ENCODE measurements at regions not wholly inside any gene's neighbourhood (a gene's known extent, or its start where the extent isn't known, plus 50 kb on each side); places are given as distances from the start of the nearest gene placed in this dataset.

- TF ChIP-seq, protein P1, sequence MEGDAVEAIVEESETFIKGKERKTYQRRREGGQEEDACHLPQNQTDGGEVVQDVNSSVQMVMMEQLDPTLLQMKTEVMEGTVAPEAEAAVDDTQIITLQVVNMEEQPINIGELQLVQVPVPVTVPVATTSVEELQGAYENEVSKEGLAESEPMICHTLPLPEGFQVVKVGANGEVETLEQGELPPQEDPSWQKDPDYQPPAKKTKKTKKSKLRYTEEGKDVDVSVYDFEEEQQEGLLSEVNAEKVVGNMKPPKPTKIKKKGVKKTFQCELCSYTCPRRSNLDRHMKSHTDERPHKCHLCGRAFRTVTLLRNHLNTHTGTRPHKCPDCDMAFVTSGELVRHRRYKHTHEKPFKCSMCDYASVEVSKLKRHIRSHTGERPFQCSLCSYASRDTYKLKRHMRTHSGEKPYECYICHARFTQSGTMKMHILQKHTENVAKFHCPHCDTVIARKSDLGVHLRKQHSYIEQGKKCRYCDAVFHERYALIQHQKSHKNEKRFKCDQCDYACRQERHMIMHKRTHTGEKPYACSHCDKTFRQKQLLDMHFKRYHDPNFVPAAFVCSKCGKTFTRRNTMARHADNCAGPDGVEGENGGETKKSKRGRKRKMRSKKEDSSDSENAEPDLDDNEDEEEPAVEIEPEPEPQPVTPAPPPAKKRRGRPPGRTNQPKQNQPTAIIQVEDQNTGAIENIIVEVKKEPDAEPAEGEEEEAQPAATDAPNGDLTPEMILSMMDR (IDR thresholded peaks at IDR 0.05; ENCODE audit: extremely low read depth, missing control alignments), result no peak
Measured at GRCh38 chr7:124482229-124482628, 283.4 kb downstream of the GPR37 start.

GRCh38 chr7:124480821-124481290, 284.7 kb downstream of the GPR37 start:
- DNase-seq (ENCODE audit: low spot score), result no peak
- TF ChIP-seq, protein P1 (IDR thresholded peaks at IDR 0.05; ENCODE audit: extremely low read depth, missing control alignments), result no peak

More at GRCh38 chr7:124482229-124482628, 283.4 kb downstream of the GPR37 start:
- no peak for DNase-seq (ENCODE audit: low spot score)

DNA sequence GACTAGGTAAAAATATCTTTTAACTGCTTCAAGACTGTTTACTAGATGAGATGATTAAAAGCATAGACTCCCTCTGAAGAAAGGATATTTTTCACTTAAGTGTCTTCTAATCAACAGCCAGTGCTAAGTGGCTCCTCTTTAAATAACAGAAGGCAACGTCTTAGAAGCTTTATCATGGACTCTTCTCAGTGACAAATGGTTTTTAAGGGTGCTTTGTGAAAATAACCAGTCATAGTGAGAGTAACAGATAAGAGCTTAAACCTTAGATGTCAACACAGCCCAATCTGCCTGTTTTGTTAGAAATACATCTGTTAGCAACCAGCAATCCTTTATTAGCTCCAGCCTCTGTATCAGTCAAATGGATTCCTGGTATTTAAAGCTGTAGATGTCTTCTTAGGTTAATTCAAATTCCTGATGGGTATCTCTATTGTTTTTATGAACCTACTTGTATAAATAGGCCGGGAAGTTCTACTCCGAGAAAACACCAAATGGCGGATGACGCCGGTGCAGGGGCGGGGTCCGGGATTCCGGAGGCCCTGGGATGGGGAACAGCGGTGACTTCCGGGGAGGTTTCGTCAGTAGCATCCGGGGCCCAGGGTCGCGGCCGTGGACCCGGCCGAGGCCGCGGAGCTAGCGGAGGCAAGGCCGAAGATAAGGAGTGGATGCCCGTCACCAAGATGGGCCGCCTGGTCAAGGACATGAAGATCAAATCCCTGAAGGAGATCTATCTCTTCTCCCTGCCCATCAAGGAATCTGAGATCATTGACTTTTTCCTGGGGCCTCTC, 285.4 kb downstream of the GPR37 start:
- TF ChIP-seq, protein P1 (IDR thresholded peaks at IDR 0.05; ENCODE audit: extremely low read depth, missing control alignments), result no peak
- no peak for DNase-seq (ENCODE audit: low spot score)

DNA sequence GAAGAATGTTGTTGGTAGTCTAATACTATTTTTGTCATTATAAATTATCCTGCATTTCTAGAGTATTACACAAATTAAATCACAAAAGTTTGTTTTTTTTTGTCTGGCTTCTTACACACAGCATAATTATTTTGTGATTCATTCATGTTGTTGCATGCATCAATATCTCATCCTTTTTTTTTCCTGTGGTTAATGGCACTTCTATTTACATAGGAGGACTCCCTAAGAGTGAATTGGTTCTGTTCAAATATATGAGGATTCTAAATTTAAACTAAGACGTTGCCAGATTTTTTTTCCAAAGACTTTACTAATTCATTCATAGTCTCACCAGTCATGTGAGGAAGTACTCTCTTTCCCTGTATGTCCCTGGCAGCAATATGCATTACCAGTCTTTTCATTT, 303.3 kb downstream of the GPR37 start:
- TF ChIP-seq, protein P1 (IDR thresholded peaks at IDR 0.05; ENCODE audit: extremely low read depth, missing control alignments), result no peak
- no peak for DNase-seq (ENCODE audit: low spot score)

DNA sequence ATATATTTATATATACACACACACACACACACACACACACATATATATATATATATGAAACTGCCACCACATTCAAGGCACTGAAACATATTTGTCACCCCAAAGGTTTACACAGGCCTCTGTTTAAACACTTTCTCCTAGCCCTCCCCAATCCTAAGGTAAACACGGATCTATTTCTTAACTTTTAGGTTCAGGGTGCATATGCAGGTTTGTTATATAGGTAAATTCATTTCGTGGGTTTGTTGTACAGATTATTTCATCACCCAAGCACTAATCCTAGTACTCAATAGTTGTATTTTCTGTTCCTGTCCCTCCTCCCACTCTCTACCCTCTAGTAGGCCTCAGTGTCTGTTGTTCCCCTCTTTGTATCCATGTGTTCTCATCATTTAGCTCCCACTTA, 305.0 kb downstream of the GPR37 start:
- no peak for DNase-seq (ENCODE audit: low spot score)
- TF ChIP-seq, protein P1 (IDR thresholded peaks at IDR 0.05; ENCODE audit: extremely low read depth, missing control alignments), result no peak

- TF ChIP-seq, protein P1 (IDR thresholded peaks at IDR 0.05; ENCODE audit: extremely low read depth, missing control alignments), result no peak
- no peak for DNase-seq (ENCODE audit: low spot score)
Measured at GRCh38 chr7:124460056-124460450, 305.5 kb downstream of the GPR37 start.

DNA sequence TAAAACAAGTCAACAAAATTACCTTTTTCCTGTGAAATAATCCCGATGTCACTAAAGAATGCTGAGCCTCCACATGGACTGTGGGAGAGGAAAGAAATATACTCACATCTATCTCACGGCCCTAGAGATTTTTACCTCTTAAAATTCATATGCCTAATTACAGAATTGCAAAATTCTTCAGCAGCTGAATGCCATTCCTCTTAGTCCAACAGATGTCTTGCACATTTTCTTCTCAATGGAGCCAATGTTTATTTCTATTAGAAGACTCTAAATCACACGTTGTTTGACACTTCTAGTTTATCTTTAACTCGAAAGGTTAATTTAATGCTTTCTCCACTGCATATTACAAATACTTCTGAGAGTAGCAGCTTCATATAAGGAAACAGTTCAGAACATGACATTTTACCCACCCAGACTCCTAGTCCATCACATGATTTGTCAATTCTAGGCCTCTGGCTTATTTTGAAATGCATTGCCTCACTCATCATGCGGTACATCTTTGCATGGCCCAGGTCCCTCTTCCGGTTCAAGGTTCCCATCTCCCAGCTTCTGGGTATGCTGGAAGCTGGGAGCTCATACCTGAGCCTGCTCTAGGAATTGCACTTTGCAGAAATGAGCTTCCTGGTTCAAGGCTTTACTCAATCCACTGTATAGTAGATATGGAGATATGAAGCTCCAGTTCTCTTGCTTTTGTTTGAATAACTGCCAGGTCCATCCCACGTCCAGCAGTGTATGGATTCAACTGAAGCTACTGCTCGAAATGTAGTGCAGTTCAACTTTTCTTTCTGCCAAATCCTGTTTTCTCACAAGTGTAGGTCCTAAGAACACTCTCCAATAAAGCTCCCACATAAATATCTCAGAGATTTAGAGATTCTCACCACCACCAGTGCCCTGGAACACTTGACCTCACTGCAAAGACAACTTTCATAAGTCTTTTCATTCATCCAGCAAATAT, 306.2 kb downstream of the GPR37 start:
- no peak for DNase-seq (ENCODE audit: low spot score)
- TF ChIP-seq, protein P1 (IDR thresholded peaks at IDR 0.05; ENCODE audit: extremely low read depth, missing control alignments), result no peak
